HCT116 (cell line): ENCODE measurements at regions not wholly inside any gene's neighbourhood (a gene's known extent, or its start where the extent isn't known, plus 50 kb on each side); places are given as distances from the start of the nearest gene placed in this dataset.

Experiments used
- ATAC-seq: fragments of 200-7000 bp; cut with Tn5 transposase; 2 replicates; pipeline ENCODE4 v1.9.1; 2020; ENCODE audit warnings: mild to moderate bottlenecking, moderate library complexity
- BruUV-seq: library from RNA; stranded (reverse); fragments of 400-500 nt; replicated peaks from 2 replicates; lab custom pipeline; 2021; lab: Mats Ljungman, UMichigan
- CTCF ChIA-PET: fragments of 300-600 bp; sonication (Branson Sonifier 250); formaldehyde crosslinking; loops from one replicate; lab custom pipeline; 2021; ENCODE audit warnings: antibody characterized with exemption; lab: Charles Lee
- POLR2A ChIA-PET: fragments of 300-600, 350-600 bp; sonication (Branson Sonifier 250); formaldehyde crosslinking; loops from one replicate; lab custom pipeline; 2021; ENCODE audit warnings: antibody characterized with exemption; lab: Charles Lee
- RAD21 ChIA-PET, 2 experiments: fragments of 300-600 bp; sonication (Branson Sonifier 250); formaldehyde crosslinking; loops; one replicate each; lab custom pipeline; 2023; ENCODE audit warnings: low total read pairs in 2 of 2; ENCODE audit not compliant: uncharacterized antibody in 2 of 2, unreplicated experiment in 2 of 2, low non-redundant PET in 1 of 2; lab: Charles Lee
- DNase-seq: peaks from one replicate; pipeline ENCODE4 v3.0.0-alpha.2; 2010; ENCODE audit warnings: low read depth, low spot score
- H2AFZ ChIP-seq: fragments of 200-600 bp; shearing (Covaris generic), sonication (generic); 2 replicates; pipeline ENCODE4 v1.6.1; 2017; ENCODE audit warnings: low read depth, mixed run types, mixed read lengths, antibody characterized with exemption, low read length; ENCODE audit not compliant: poor library complexity, severe bottlenecking
- H3K27ac ChIP-seq: 2 replicates; pipeline ENCODE4 v1.5.1; 2012; ENCODE audit warnings: low read depth, low read length
- H3K27me3 ChIP-seq: fragments of 200-600 bp; sonication (generic); 2 replicates; pipeline ENCODE4 v1.6.1; 2016; ENCODE audit warnings: mixed run types, low read length, mixed read lengths; ENCODE audit not compliant: insufficient read depth
- H3K36me3 ChIP-seq, 2 experiments: fragments of 200-500 bp in 1 of 2; fragments of 200-600 bp in 1 of 2; sonication (Bioruptor generic) in 1 of 2; sonication (generic) in 1 of 2; 2 replicates each; pipeline versions ENCODE4 v1.5.1 to v1.6.1; 2014 to 2016; ENCODE audit warnings: low read length in 2 of 2, inconsistent platforms in 1 of 2, mixed read lengths in 1 of 2, mixed run types in 1 of 2; ENCODE audit not compliant: insufficient read depth in 2 of 2, control insufficient read depth in 1 of 2
- H3K4me1 ChIP-seq, 2 experiments: fragments of 200-600 bp in 1 of 2; sonication (generic) in 1 of 2; 2 replicates each; pipeline versions ENCODE4 v1.5.1 to v1.6.1; 2012 to 2017; ENCODE audit warnings: low read length in 2 of 2, inconsistent platforms in 1 of 2, mild to moderate bottlenecking in 1 of 2, mixed read lengths in 1 of 2, mixed run types in 1 of 2, moderate library complexity in 1 of 2; ENCODE audit not compliant: insufficient read depth in 2 of 2, control insufficient read depth in 1 of 2
- H3K4me2 ChIP-seq: fragments of 200-600 bp; sonication (generic); 2 replicates; pipeline ENCODE4 v1.6.1; 2017; ENCODE audit warnings: mixed run types, low read length, mixed read lengths
- H3K4me3 ChIP-seq, 2 experiments: fragments of 200-600 bp in 1 of 2; sonication (generic) in 1 of 2; replicated peaks in 1 of 2; 2 replicates each; pipeline ENCODE4 v1.5.1; 2011 to 2016; ENCODE audit warnings: low read length in 2 of 2, control low read depth in 1 of 2, low read depth in 1 of 2, mild to moderate bottlenecking in 1 of 2, mixed read lengths in 1 of 2, mixed run types in 1 of 2
- H3K79me2 ChIP-seq: fragments of 200-600 bp; sonication (generic); 2 replicates; pipeline ENCODE4 v1.6.1; 2017; ENCODE audit warnings: mild to moderate bottlenecking, mixed run types, low read length, moderate library complexity, mixed read lengths; ENCODE audit not compliant: insufficient read depth
- H3K9ac ChIP-seq: fragments of 200-600 bp; sonication (generic); 2 replicates; pipeline ENCODE4 v1.6.1; 2016; ENCODE audit warnings: low read length, mixed read lengths
- H3K9me2 ChIP-seq: fragments of 200-600 bp; sonication (generic), shearing (Covaris generic); 2 replicates; pipeline ENCODE4 v1.6.1; 2017; ENCODE audit warnings: mixed run types, mild to moderate bottlenecking, moderate library complexity; ENCODE audit not compliant: insufficient read depth
- H3K9me3 ChIP-seq, 2 experiments: fragments of 200-500 bp in 1 of 2; fragments of 200-600 bp in 1 of 2; sonication (Bioruptor generic) in 1 of 2; sonication (generic) in 1 of 2; 2 replicates each; pipeline ENCODE4 v1.6.1; 2014 to 2017; ENCODE audit warnings: low read length in 2 of 2, mixed read lengths in 2 of 2, inconsistent platforms in 1 of 2, low read depth in 1 of 2, mild to moderate bottlenecking in 1 of 2, mixed run types in 1 of 2, moderate library complexity in 1 of 2; ENCODE audit not compliant: control insufficient read depth in 1 of 2, insufficient read depth in 1 of 2
- H4K20me1 ChIP-seq: fragments of 200-600 bp; sonication (generic), shearing (Covaris generic); 2 replicates; pipeline ENCODE4 v1.6.1; 2017; ENCODE audit warnings: mixed run types, mild to moderate bottlenecking, moderate library complexity; ENCODE audit not compliant: insufficient read depth
- CBX3 ChIP-seq: IDR thresholded peaks from 2 replicates; pipeline ENCODE4 v1.6.1; 2012; ENCODE audit warnings: low read depth
- CTCF ChIP-seq, 3 experiments: fragments of 200-600 bp in 1 of 3; sonication (generic) in 1 of 3; IDR thresholded peaks in 2 of 3; conservative IDR thresholded peaks in 1 of 3; 2 replicates each; pipeline ENCODE4 v1.5.1; 2012 to 2017; ENCODE audit warnings: low read depth in 2 of 3, low read length in 2 of 3, antibody characterized with exemption in 1 of 3, borderline replicate concordance in 1 of 3, control low read depth in 1 of 3, mild to moderate bottlenecking in 1 of 3, mixed read lengths in 1 of 3, mixed run types in 1 of 3, moderate library complexity in 1 of 3; ENCODE audit not compliant: insufficient read depth in 1 of 3
- EGR1 ChIP-seq: IDR thresholded peaks from 2 replicates; pipeline ENCODE4 v1.6.1; 2012; ENCODE audit warnings: low read depth
- ELF1 ChIP-seq: IDR thresholded peaks from 2 replicates; pipeline ENCODE4 v1.6.1; 2012; ENCODE audit warnings: low read depth, borderline replicate concordance
- EZH2 ChIP-seq: fragments of 200-600 bp; sonication (generic); IDR thresholded peaks from 2 replicates; pipeline ENCODE4 v1.6.1; 2017; ENCODE audit warnings: antibody characterized with exemption, mixed run types
- POLR2A ChIP-seq: IDR thresholded peaks from 2 replicates; pipeline ENCODE4 v1.7.0; 2011; ENCODE audit warnings: borderline replicate concordance; ENCODE audit not compliant: insufficient read depth, insufficient read length; ENCODE audit errors: extremely low read depth
- SIN3A ChIP-seq: IDR thresholded peaks from 2 replicates; pipeline ENCODE4 v1.6.1; 2012; ENCODE audit warnings: low read depth
- TCF7L2 ChIP-seq: IDR thresholded peaks from 2 replicates; pipeline ENCODE4 v1.7.0; 2011; ENCODE audit warnings: borderline replicate concordance, inconsistent platforms; ENCODE audit not compliant: insufficient read depth, insufficient read length; ENCODE audit errors: extremely low read depth
- YY1 ChIP-seq: IDR thresholded peaks from 2 replicates; pipeline ENCODE4 v1.6.1; 2011; ENCODE audit warnings: low read length, low read depth, moderate library complexity, mild to moderate bottlenecking; ENCODE audit not compliant: insufficient replicate concordance; ENCODE audit errors: extremely low read depth
- ZBTB33 ChIP-seq: IDR thresholded peaks from 2 replicates; pipeline ENCODE4 v1.6.1; 2011; ENCODE audit warnings: mild to moderate bottlenecking, low read length, moderate library complexity; ENCODE audit not compliant: insufficient replicate concordance; ENCODE audit errors: extremely low read depth
- ZFX ChIP-seq: fragments of 450-650 bp; IDR thresholded peaks from 2 replicates; pipeline ENCODE4 v1.6.1; 2017
- intact Hi-C: fragments of 100-400 bp; cut with micrococcal nuclease; formaldehyde crosslinking; loops from 2 replicates; pipeline ENCODE4 v1.10.0; 2022

- Histone ChIP-seq H3K9me3 (no peaks in the 10 kb centered on the region), H3K4me3 (no peak overlapping the region), H3K36me3 (no peaks in the 10 kb centered on the region)
- no peak for TF ChIP-seq POLR2A
- TF ChIP-seq CTCF (IDR thresholded peaks at IDR 0.05 in 2 of 3, conservative IDR thresholded peaks at IDR 0.05 in 1 of 3; ENCODE audit: borderline replicate concordance in 1 of 3, insufficient read depth in 1 of 3, low read depth in 2 of 3, low read length in 2 of 3) = no peak
- no peak for TF ChIP-seq ELF1
- no peak for TF ChIP-seq YY1
- TF ChIP-seq EGR1 = no peak
- TF ChIP-seq ZFX = no peak
- no peak for TF ChIP-seq CBX3
- TF ChIP-seq ZBTB33 = no peak
- no peak for TF ChIP-seq EZH2
- no peak for TF ChIP-seq SIN3A
- TF ChIP-seq TCF7L2 = no peak
- TF ChIP-seq, all 23 proteins: peak for 0
- ChIA-PET RAD21 (no interaction called here), POLR2A (no interaction called here), CTCF (no interaction called here)
- no TSS peak for BruUV-seq
- Histone ChIP-seq H3K9ac (no peak overlapping the region), H2AFZ (no peak overlapping the region), H3K4me1 (no peaks in the 10 kb centered on the region), H4K20me1 (no peaks in the 10 kb centered on the region), H3K27me3 (no peaks in the 10 kb centered on the region; the same call in 1 of the 2 replicates), H3K4me2 (no peak overlapping the region), H3K9me2 (no peaks in the 10 kb centered on the region), H3K27ac (no peak overlapping the region), H3K79me2 (no peaks in the 10 kb centered on the region)
- DNase-seq (no peak), ATAC-seq (no peak)
- intact Hi-C loops = no loop called here
Observed at GRCh38 chr14:57086271-57087162, 182.2 kb downstream of the EXOC5 start.
